ENCODE measurements at regions not wholly inside any gene's neighbourhood (a gene's known extent, or its start where the extent isn't known, plus 50 kb on each side); places are given as distances from the start of the nearest gene placed in this dataset.

DNA sequence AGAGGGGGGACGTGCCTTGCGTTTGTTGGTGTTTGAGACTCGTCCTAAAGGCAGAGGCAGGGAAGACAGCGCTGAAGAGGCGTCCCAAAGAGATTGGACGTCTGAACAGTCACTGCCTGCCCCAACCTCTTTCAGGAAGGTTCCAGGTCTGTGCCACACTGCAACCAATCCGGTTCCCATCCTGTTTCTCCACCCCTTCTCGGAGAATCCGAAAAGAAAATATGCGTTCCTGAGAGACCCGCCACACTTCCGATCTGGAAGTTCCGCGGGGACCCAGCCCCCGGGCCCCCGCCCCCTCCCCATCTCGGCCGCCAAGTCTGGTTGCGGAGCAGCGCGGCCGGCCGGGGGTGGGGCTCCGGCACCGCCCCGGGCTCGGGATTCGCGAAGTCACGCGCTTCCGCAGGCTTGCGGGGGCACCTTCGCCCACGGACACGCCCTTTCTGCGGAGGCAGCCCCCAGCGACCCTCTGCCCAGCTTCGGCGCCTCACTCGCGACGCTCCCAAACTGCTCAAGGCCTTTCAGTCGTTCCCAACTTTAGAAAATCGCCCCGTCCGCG, 124.5 kb upstream of the DPYD start:
- no peak overlapping the region for H3K9ac ChIP-seq (ENCODE audit: insufficient read depth in 1 of 2, low read length in 2 of 2)
- H3K36me3 ChIP-seq (ENCODE audit: control insufficient read depth in 4 of 4, insufficient read depth in 4 of 4, low read length in 4 of 4) = no peaks in the 10 kb centered on the region
- no peak overlapping the region for H3K27ac ChIP-seq (ENCODE audit: low read depth in 1 of 2, low read length in 1 of 2)
- ATAC-seq (ENCODE audit: insufficient read depth, low FRiP score) (no peak), DNase-seq (no peak)
- TF ChIP-seq, protein P1, sequence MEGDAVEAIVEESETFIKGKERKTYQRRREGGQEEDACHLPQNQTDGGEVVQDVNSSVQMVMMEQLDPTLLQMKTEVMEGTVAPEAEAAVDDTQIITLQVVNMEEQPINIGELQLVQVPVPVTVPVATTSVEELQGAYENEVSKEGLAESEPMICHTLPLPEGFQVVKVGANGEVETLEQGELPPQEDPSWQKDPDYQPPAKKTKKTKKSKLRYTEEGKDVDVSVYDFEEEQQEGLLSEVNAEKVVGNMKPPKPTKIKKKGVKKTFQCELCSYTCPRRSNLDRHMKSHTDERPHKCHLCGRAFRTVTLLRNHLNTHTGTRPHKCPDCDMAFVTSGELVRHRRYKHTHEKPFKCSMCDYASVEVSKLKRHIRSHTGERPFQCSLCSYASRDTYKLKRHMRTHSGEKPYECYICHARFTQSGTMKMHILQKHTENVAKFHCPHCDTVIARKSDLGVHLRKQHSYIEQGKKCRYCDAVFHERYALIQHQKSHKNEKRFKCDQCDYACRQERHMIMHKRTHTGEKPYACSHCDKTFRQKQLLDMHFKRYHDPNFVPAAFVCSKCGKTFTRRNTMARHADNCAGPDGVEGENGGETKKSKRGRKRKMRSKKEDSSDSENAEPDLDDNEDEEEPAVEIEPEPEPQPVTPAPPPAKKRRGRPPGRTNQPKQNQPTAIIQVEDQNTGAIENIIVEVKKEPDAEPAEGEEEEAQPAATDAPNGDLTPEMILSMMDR (IDR thresholded peaks at IDR 0.05; ENCODE audit: control extremely low read depth, extremely low read depth) = no peak
- 1 to 2% methylated on average over 46 to 48 of the region's 48 CpGs for WGBS, 2 donors
- peaks cover 0 to 12% (median 3%) of the 10 kb centered on the region in 5 donors for H3K4me1 ChIP-seq (ENCODE audit: control insufficient read depth in 5 of 5, insufficient read depth in 5 of 5, low read length in 5 of 5)
- peaks cover 0 to 12% (median 0%) of the 10 kb centered on the region in 4 donors for H3K9me3 ChIP-seq (ENCODE audit: control insufficient read depth in 4 of 4, insufficient read depth in 3 of 4, low read length in 3 of 4)
- peaks cover 0 to 79% (median 75%) of the 10 kb centered on the region in 3 donors for H3K27me3 ChIP-seq (ENCODE audit: control insufficient read depth in 3 of 3, insufficient read depth in 3 of 3, low read length in 2 of 3)
- H3K4me3 ChIP-seq = no peak overlapping the region

DNA sequence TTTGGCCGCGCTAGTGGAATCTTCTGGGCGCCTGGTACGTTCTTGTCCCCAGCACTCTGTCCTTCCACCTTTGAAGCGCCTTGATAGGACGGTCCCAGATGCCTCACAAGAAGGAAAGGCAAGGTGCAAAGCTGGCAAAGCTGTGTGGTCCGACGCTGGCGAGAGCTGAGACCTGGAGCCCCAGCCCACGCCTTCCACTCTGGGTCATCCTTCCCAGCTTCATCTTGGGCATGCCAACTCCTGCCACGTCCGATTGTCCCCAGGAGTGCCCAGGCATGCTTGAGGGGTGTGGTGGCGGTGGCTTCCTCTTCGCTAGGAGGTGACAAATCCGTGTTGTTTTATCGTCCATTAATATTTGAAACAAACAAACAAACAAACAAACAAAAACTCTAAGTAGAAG, 123.9 kb upstream of the DPYD start:
- H3K4me3 ChIP-seq = no peak overlapping the region
- H3K36me3 ChIP-seq (ENCODE audit: control insufficient read depth in 4 of 4, insufficient read depth in 4 of 4, low read length in 4 of 4) = no peaks in the 10 kb centered on the region
- H3K9ac ChIP-seq (ENCODE audit: insufficient read depth in 1 of 2, low read length in 2 of 2) = no peak overlapping the region
- TF ChIP-seq, protein P1 (IDR thresholded peaks at IDR 0.05; ENCODE audit: control extremely low read depth, extremely low read depth) = no peak
- peaks cover 0 to 12% (median 3%) of the 10 kb centered on the region in 5 donors for H3K4me1 ChIP-seq (ENCODE audit: control insufficient read depth in 5 of 5, insufficient read depth in 5 of 5, low read length in 5 of 5)
- 10 to 14% methylated on average over 16 of the region's 16 CpGs for WGBS, 2 donors
- H3K27me3 ChIP-seq (ENCODE audit: control insufficient read depth in 3 of 3, insufficient read depth in 3 of 3, low read length in 2 of 3) = peaks cover 0 to 74% (median 69%) of the 10 kb centered on the region in 3 donors
- H3K9me3 ChIP-seq (ENCODE audit: control insufficient read depth in 4 of 4, insufficient read depth in 3 of 4, low read length in 3 of 4) = peaks cover 0 to 12% (median 0%) of the 10 kb centered on the region in 4 donors
- no peak for DNase-seq
- no peak for ATAC-seq (ENCODE audit: insufficient read depth, low FRiP score)
- H3K27ac ChIP-seq (ENCODE audit: low read depth in 1 of 2, low read length in 1 of 2) = no peak overlapping the region

DNA sequence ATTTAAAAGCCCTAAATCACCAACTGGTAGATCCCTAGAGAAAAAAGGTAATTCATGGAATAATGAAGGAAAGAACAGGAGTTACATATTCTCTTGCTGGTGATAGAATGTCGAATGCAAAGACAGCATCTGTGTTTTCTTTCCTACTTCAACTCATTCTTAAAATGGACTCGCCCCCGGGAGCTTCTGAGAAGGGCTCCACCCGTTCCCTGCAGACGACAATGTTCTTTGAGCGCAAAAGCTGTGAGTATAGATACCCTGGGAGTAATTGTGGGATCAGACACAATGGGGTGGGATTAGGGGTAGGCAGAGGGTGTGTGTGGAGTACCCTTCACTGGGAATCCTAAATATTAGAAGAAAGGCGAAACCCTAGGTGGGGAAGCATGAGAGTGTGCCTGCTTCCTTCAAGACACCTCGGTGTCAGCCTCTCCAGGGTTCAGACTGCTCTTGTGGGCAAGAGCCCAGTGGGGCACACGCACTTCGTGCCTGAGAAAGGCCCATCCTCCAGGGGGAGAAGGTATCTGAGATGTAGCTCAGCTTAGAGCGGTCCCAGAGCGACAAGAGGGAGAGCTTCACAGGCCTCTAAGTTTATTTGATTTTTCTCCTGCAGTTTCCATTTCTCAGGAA, 123.3 kb upstream of the DPYD start:
- 29 to 32% methylated on average over 12 of the region's 12 CpGs for whole genome bisulfite sequencing, 2 donors
- ATAC-seq (ENCODE audit: insufficient read depth, low FRiP score) = no peak
- H3K36me3 ChIP-seq (ENCODE audit: control insufficient read depth in 4 of 4, insufficient read depth in 4 of 4, low read length in 4 of 4) = no peaks in the 10 kb centered on the region
- peaks cover 0 to 68% (median 63%) of the 10 kb centered on the region in 3 donors for H3K27me3 ChIP-seq (ENCODE audit: control insufficient read depth in 3 of 3, insufficient read depth in 3 of 3, low read length in 2 of 3)
- H3K9ac ChIP-seq (ENCODE audit: insufficient read depth in 1 of 2, low read length in 2 of 2) = no peak overlapping the region
- peaks cover 0 to 10% (median 0%) of the 10 kb centered on the region in 4 donors for H3K9me3 ChIP-seq (ENCODE audit: control insufficient read depth in 4 of 4, insufficient read depth in 3 of 4, low read length in 3 of 4)
- H3K4me3 ChIP-seq = no peak overlapping the region
- DNase-seq = no peak
- peaks cover 0 to 12% (median 3%) of the 10 kb centered on the region in 5 donors for H3K4me1 ChIP-seq (ENCODE audit: control insufficient read depth in 5 of 5, insufficient read depth in 5 of 5, low read length in 5 of 5)
- TF ChIP-seq, protein P1 (IDR thresholded peaks at IDR 0.05; ENCODE audit: control extremely low read depth, extremely low read depth) = no peak
- no peak overlapping the region for H3K27ac ChIP-seq (ENCODE audit: low read depth in 1 of 2, low read length in 1 of 2)
